ENCODE measurements at regions not wholly inside any gene's neighbourhood (a gene's known extent, or its start where the extent isn't known, plus 50 kb on each side); places are given as distances from the start of the nearest gene placed in this dataset.

DNA sequence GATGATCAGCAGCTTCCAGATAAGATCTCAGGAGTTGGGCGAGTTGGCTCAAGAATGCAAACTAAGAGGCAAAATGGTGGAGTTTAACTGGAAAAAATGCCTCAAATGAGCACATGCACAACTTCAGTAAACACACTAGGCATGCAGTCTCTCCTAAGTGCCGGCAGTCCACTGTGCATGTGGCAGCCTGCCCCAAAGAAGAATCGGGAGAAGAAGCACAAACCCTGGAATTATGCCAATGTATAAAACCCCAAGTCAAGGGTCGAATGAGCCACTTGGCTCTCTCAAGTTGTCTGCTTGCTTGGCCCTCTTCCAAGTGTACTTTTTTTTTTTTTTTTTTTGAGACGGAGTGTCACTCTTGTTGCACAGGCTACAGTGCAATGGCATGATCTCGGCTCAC, 53.3 kb upstream of the SLITRK1 start:
- no peak for DNase-seq (ENCODE audit: low spot score)
